ENCODE measurements at regions not wholly inside any gene's neighbourhood (a gene's known extent, or its start where the extent isn't known, plus 50 kb on each side); places are given as distances from the start of the nearest gene placed in this dataset.
A peak's percentile ranks its signal among the peaks of the same experiment; 100 is the strongest.
"Not testable (repeated sequence)": the region's sequence is repeated elsewhere in the genome, so short reads cannot be mapped to it uniquely, and the experiment has no call there.

GRCh38 chr6:130494729-130495128 is 128.9 kb downstream of the TMEM200A start:
- no peak for DNase-seq

GRCh38 chr6:130500693-130501092 is 134.9 kb downstream of the TMEM200A start:
- DNase-seq, result no peak

GRCh38 chr6:130503146-130503545 is 137.3 kb downstream of the TMEM200A start:
- DNase-seq, result no peak

- DNase-seq, result no peak
Measured at GRCh38 chr6:130505808-130506598, 140.2 kb downstream of the TMEM200A start.

- not testable (repeated sequence) for DNase-seq
Measured at GRCh38 chr6:130507005-130507665, 141.3 kb downstream of the TMEM200A start.

- DNase-seq, result no peak
Measured at GRCh38 chr6:130507666-130508028, 141.8 kb downstream of the TMEM200A start.

GRCh38 chr6:130513770-130514169 is 148.0 kb downstream of the TMEM200A start:
- DNase-seq, result peak; percentile 95

- no peak for DNase-seq
Measured at GRCh38 chr6:130514712-130515111, 148.9 kb downstream of the TMEM200A start.

GRCh38 chr6:130515306-130515705 is 149.5 kb downstream of the TMEM200A start:
- no peak for DNase-seq

- DNase-seq, result no peak
Measured at GRCh38 chr6:130516604-130517003, 150.8 kb downstream of the TMEM200A start.

GRCh38 chr6:130517444-130517931 is 151.7 kb downstream of the TMEM200A start:
- peak; percentile 84 for DNase-seq

GRCh38 chr6:130518588-130518987 is 152.8 kb downstream of the TMEM200A start:
- DNase-seq, result no peak

GRCh38 chr6:130520221-130520620 is 154.4 kb downstream of the TMEM200A start:
- no peak for DNase-seq

- DNase-seq, result no peak
Measured at GRCh38 chr6:130520801-130521200, 155.0 kb downstream of the TMEM200A start.

GRCh38 chr6:130524552-130524951 is 158.7 kb downstream of the TMEM200A start:
- peak; percentile 17 for DNase-seq

GRCh38 chr6:130525408-130525807 is 159.6 kb downstream of the TMEM200A start:
- peak; percentile 29 for DNase-seq

GRCh38 chr6:130526466-130526865 is 160.6 kb downstream of the TMEM200A start:
- no peak for DNase-seq

- no peak for DNase-seq
Measured at GRCh38 chr6:130527173-130527572, 161.4 kb downstream of the TMEM200A start.

GRCh38 chr6:130529569-130530149 is 163.8 kb downstream of the TMEM200A start:
- DNase-seq, result no peak

GRCh38 chr6:130534627-130535026 is 168.8 kb downstream of the TMEM200A start:
- DNase-seq, result no peak

GRCh38 chr6:130535242-130535641 is 169.4 kb downstream of the TMEM200A start:
- no peak for DNase-seq

- DNase-seq, result no peak
Measured at GRCh38 chr6:130537447-130537846, 171.6 kb downstream of the TMEM200A start.

GRCh38 chr6:130547723-130548122 is 181.9 kb downstream of the TMEM200A start:
- no peak for DNase-seq

All from CD4-positive, alpha-beta T cell treated with Interleukin-4 for 4 hours (primary cell).